Heart left ventricle (tissue), 16 donors: ENCODE measurements at regions not wholly inside any gene's neighbourhood (a gene's known extent, or its start where the extent isn't known, plus 50 kb on each side); places are given as distances from the start of the nearest gene placed in this dataset.

Experiments
- ATAC-seq, 4 donors: fragments of 200-7000 bp; cut with Tn5 transposase; one replicate each; pipeline ENCODE4 v1.9.1; 2020 to 2022; ENCODE audit warnings: moderate library complexity in 4 of 4, mild to moderate bottlenecking in 3 of 4, moderate number of reproducible peaks in 1 of 4
- DNase-seq, 5 donors: peaks; one replicate each; pipeline ENCODE4 v3.0.0-alpha.2; 2020
- H3K27ac ChIP-seq, 12 donors: fragments of 200-600 bp; sonication (generic) in 4 of 12; one replicate each; pipeline versions ENCODE4 v1.5.0 to v1.8.0; 2016 to 2022; ENCODE audit warnings: mild to moderate bottlenecking in 2 of 12
- H3K27me3 ChIP-seq, 9 donors: fragments of 200-600 bp; sonication (generic) in 2 of 9; one replicate each; pipeline versions ENCODE4 v1.5.1 to v1.8.0; 2016 to 2022; ENCODE audit warnings: mild to moderate bottlenecking in 3 of 9
- H3K36me3 ChIP-seq, 9 donors: fragments of 200-600 bp; sonication (generic) in 2 of 9; one replicate each; pipeline versions ENCODE4 v1.5.0 to v1.8.0; 2018 to 2022; ENCODE audit warnings: mild to moderate bottlenecking in 2 of 9
- H3K4me1 ChIP-seq, 12 donors: fragments of 200-600 bp; sonication (generic) in 4 of 12; one replicate each; pipeline versions ENCODE4 v1.5.0 to v1.8.0; 2016 to 2022; ENCODE audit warnings: mild to moderate bottlenecking in 3 of 12
- H3K4me3 ChIP-seq, 12 donors: fragments of 200-600 bp; sonication (generic) in 4 of 12; one replicate each; pipeline versions ENCODE4 v1.5.0 to v1.8.0; 2017 to 2022; ENCODE audit warnings: mild to moderate bottlenecking in 9 of 12, moderate library complexity in 4 of 12
- H3K9me3 ChIP-seq, 12 donors: fragments of 200-600 bp; sonication (generic) in 4 of 12; one replicate each; pipeline versions ENCODE4 v1.5.0 to v1.8.0; 2016 to 2022; ENCODE audit warnings: mild to moderate bottlenecking in 1 of 12
- POLR2A ChIP-seq, 2 donors: fragments of 450-650 bp; IDR thresholded peaks; one replicate each; pipeline ENCODE4 v1.6.1; 2017; ENCODE audit warnings: antibody characterized with exemption in 2 of 2, mild to moderate bottlenecking in 2 of 2, moderate library complexity in 2 of 2
- WGBS, 4 donors: extraction: QIAGEN DNeasy Blood & Tissue Kit in 2 of 4; methylation state at CpG; one replicate each; pipeline versions ENCODE4 v1.1.5 to v1.1.7; 2013 to 2018; 5-methylcytosine and 5-hydroxymethylcytosine counted together
- intact Hi-C, 10 donors: fragments of 100-400 bp; cut with DNase I; formaldehyde crosslinking; loops; one replicate each; pipeline versions ENCODE4 v1.11.1 to v1.14.2; 2022
- TF ChIP-seq, protein P1 (sequence below), 12 donors: fragments of 200-600 bp; sonication (generic) in 4 of 12; IDR thresholded peaks; one replicate each; pipeline versions ENCODE4 v1.5.0 to v1.8.0; 2018 to 2022; ENCODE audit warnings: antibody characterized with exemption in 12 of 12, mild to moderate bottlenecking in 5 of 12
- donor health status: ischemic (EF 13 %, LVEDD 7.1; RV severe dilation, severe dysfunction).
- donor health status: healthy with polysubstance abuse.
- donor health status: DM: no; HTN: yes; CAD: no.
- donor health status: DM: no; HTN: no; CAD: no.
- donor health status: ischemic (EF 25% LVEDD 6.9; RV normal size, moderate dysfunction).
- donor health status: ischemic (EF 25% LVEDD 5.7; RV mildly dilated, moderate dysfunction).
- donor health status: healthy.
- donor health status: DM: yes; HTN: yes; CAD: no.
- donor health status: ischemic (EF 35%, LVEDD 5.7; RV mildly dilated, moderate dysfunction).
- donor health status: nonischemic (EF 11% LVEDD 7.7; RV severe dilation, severe dysfunction).
- donor health status: DM: yes; HTN: yes; CAD: no.
- donor health status: PGD.
- donor health status: ischemic (EF 29% LVEDD 5.4; RV normal size, mild dysfunction).
- donor health status: nonischemic (EF 23%, LVEDD 6.1; RV moderate dilation, normal function).

DNA sequence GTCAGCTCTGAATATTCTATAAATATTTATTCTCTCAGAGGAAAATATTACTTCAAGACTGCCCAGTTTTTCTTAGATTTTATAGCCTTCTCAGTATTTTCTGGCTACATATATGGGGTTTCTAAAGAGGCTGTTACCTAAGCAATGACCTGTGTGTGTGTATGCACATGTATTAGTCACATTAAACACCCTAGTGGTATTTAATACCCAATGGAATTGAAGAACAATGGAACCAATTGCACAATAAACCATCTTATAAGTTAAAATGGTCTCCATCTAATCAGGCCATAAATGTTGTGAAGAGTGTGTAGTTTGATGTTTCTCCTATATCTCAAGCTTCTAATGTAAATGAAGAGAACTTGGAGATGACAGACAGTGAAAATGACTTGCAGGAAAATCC is 450.0 kb downstream of the SPATA31D1 start:
- H3K4me3 ChIP-seq, result no peak overlapping the region
- H3K36me3 ChIP-seq, result no peaks in the 10 kb centered on the region
- H3K9me3 ChIP-seq, result peaks cover 0 to 44% (median 18%) of the 10 kb centered on the region in 12 donors
- H3K4me1 ChIP-seq, result no peaks in the 10 kb centered on the region
- H3K27ac ChIP-seq, result no peak overlapping the region
- DNase-seq (no peak), ATAC-seq (no peak)
- H3K27me3 ChIP-seq, result no peaks in the 10 kb centered on the region
- intact Hi-C loops, result no loop called here
- TF ChIP-seq, protein P1, sequence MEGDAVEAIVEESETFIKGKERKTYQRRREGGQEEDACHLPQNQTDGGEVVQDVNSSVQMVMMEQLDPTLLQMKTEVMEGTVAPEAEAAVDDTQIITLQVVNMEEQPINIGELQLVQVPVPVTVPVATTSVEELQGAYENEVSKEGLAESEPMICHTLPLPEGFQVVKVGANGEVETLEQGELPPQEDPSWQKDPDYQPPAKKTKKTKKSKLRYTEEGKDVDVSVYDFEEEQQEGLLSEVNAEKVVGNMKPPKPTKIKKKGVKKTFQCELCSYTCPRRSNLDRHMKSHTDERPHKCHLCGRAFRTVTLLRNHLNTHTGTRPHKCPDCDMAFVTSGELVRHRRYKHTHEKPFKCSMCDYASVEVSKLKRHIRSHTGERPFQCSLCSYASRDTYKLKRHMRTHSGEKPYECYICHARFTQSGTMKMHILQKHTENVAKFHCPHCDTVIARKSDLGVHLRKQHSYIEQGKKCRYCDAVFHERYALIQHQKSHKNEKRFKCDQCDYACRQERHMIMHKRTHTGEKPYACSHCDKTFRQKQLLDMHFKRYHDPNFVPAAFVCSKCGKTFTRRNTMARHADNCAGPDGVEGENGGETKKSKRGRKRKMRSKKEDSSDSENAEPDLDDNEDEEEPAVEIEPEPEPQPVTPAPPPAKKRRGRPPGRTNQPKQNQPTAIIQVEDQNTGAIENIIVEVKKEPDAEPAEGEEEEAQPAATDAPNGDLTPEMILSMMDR (IDR thresholded peaks at IDR 0.05), result no peak
- TF ChIP-seq POLR2A (IDR thresholded peaks at IDR 0.05), result no peak

DNA sequence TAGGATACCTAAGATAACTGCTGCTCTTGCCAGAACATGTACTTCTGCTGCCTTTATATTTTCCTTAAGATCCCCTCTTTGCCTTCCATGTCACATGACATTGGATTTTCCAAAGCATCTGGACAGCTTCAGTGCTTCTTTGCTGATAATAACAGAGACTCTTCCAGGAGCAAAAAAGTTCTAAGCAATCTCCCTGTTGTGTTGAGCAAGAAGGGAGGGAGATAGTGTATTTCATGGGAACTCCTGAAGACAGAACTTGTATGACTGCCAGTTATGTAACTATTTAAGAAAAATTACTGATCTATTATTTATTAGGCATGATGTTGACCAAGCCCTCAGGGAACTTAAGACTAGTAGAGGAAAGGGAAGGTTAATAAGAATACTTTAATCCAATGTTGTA is 454.7 kb downstream of the SPATA31D1 start:
- H3K4me1 ChIP-seq, result no peaks in the 10 kb centered on the region
- no peak overlapping the region for H3K4me3 ChIP-seq
- no peaks in the 10 kb centered on the region for H3K36me3 ChIP-seq
- no peak for TF ChIP-seq POLR2A (IDR thresholded peaks at IDR 0.05)
- TF ChIP-seq, protein P1 (IDR thresholded peaks at IDR 0.05), result no peak
- intact Hi-C loops, result no loop called here
- no peak for DNase-seq
- peaks cover 0 to 49% (median 30%) of the 10 kb centered on the region in 12 donors for H3K9me3 ChIP-seq
- no peaks in the 10 kb centered on the region for H3K27me3 ChIP-seq
- no peak overlapping the region for H3K27ac ChIP-seq
- ATAC-seq, result no peak

DNA sequence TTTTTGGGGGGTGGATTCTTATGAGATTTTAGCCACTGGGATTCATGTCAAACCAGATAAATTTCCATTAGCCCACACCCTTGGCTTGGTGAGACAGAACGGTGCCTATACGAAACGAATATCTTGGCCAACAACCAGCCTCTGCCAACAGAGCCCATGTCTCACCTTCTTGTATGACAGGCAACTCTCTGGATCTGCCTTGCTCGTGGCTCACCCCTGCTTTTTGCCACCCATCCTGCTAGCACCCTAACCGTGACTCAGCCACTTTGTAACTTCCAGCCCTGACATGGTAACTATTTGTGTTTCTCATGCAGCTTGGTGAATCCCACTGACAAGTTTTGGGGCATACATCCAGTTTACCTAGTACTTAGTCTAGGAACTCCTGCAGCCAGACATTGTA is 457.0 kb downstream of the SPATA31D1 start:
- intact Hi-C loops, result no loop called here
- no peak for ATAC-seq
- Histone ChIP-seq H3K4me3 (no peak overlapping the region), H3K9me3 (peaks cover 0 to 40% (median 22%) of the 10 kb centered on the region in 12 donors), H3K27ac (no peak overlapping the region), H3K36me3 (no peaks in the 10 kb centered on the region), H3K27me3 (no peaks in the 10 kb centered on the region), H3K4me1 (no peaks in the 10 kb centered on the region)
- WGBS, 4 donors, result 86 to 91% (median 87%) methylated on average over 5 of the region's 5 CpGs
- DNase-seq, result no peak
- no peak for TF ChIP-seq POLR2A (IDR thresholded peaks at IDR 0.05)
- TF ChIP-seq, protein P1 (IDR thresholded peaks at IDR 0.05), result no peak

DNA sequence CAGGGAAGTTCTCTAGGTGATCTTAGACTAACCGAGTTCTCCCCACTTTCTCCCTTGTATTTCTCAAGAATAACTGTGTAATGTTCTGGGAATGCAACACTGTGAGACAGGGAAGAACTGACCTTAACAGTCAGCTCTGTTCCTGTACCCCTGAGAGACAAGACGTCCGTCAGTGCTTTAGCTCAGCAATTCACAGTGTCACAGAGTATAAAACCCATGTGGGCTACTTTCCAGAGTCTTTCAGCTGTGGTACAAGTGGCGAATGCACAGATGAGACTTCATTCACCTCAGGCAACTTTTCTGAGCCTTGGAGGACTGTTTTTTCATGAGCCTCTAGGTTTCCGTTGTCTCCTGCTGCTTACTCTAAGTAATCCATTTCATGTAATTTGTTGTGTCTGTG is 458.8 kb downstream of the SPATA31D1 start:
- intact Hi-C loops, result no loop called here
- TF ChIP-seq POLR2A (IDR thresholded peaks at IDR 0.05), result no peak
- TF ChIP-seq, protein P1 (IDR thresholded peaks at IDR 0.05), result no peak
- WGBS, 4 donors, result 87 to 91% (median 90%) methylated on average over 5 of the region's 5 CpGs

More for the DNA sequence above, 458.8 kb downstream of the SPATA31D1 start:
- DNase-seq (no peak), ATAC-seq (no peak)
- no peak overlapping the region for H3K27ac ChIP-seq
- H3K9me3 ChIP-seq, result peaks cover 0 to 35% (median 19%) of the 10 kb centered on the region in 12 donors
- no peaks in the 10 kb centered on the region for H3K4me1 ChIP-seq
- H3K27me3 ChIP-seq, result no peaks in the 10 kb centered on the region
- H3K36me3 ChIP-seq, result no peaks in the 10 kb centered on the region
- no peak overlapping the region for H3K4me3 ChIP-seq
